Neural crest cell (in vitro differentiated cells): ENCODE measurements at regions not wholly inside any gene's neighbourhood (a gene's known extent, or its start where the extent isn't known, plus 50 kb on each side); places are given as distances from the start of the nearest gene placed in this dataset.

Experiments
- DNase-seq: peaks from one replicate; pipeline ENCODE4 v3.0.0; 2021; ENCODE audit warnings: low read depth, mixed read lengths, low spot score
- H3K27ac Mint-ChIP-seq: one replicate; pipeline ENCODE4 v1.8.0; 2021; ENCODE audit warnings: mild to moderate bottlenecking, mixed read lengths; ENCODE audit not compliant: unreplicated experiment
- H3K27me3 Mint-ChIP-seq: 2 replicates; pipeline ENCODE4 v1.8.0; 2021; ENCODE audit warnings: low read depth, mild to moderate bottlenecking, mixed read lengths
- H3K36me3 Mint-ChIP-seq: 2 replicates; pipeline ENCODE4 v1.8.0; 2021; ENCODE audit warnings: low read depth, mild to moderate bottlenecking, mixed read lengths
- H3K4me1 Mint-ChIP-seq: 2 replicates; pipeline ENCODE4 v1.8.0; 2021; ENCODE audit warnings: mixed read lengths
- H3K4me3 Mint-ChIP-seq: one replicate; pipeline ENCODE4 v1.8.0; 2021; ENCODE audit warnings: mild to moderate bottlenecking, mixed read lengths
- H3K9me3 Mint-ChIP-seq: 2 replicates; pipeline ENCODE4 v1.8.0; 2021; ENCODE audit warnings: mixed read lengths
- TF ChIP-seq, protein P1 (sequence below): fragments of 200-600 bp; sonication (generic); conservative IDR thresholded peaks from 2 replicates; pipeline ENCODE4 v1.5.0; 2021; ENCODE audit warnings: antibody characterized with exemption, mild to moderate bottlenecking

DNA sequence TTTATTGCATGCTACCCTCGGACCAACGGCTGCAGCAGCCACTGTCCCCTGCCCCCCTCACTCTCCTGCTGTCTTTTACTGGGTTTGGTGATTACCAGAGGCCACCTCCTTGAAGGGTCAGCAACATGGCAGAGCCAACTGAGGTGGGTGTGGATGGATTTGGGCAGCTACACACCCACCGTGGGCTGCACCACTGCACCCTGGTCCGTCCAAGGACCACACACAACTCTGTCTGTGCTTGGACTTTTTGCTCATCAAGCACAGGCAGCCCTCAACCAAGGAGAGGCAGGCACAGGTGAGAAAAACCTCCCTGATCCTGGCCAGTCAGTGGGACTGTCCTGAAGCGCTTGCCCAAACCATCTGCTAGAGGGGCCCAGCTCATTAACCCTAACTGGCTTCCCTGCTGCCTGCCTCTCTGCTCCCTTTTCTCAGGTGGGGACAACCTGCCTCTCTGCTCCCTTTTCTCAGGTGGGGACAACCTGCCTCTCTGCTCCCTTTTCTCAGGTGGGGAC is 239.5 kb upstream of the PITRM1 start:
- Mint-ChIP-seq H3K36me3 (peaks cover 4% of the 10 kb centered on the region), H3K9me3 (peaks cover 7% of the 10 kb centered on the region), H3K27me3 (no peaks in the 10 kb centered on the region)

DNA sequence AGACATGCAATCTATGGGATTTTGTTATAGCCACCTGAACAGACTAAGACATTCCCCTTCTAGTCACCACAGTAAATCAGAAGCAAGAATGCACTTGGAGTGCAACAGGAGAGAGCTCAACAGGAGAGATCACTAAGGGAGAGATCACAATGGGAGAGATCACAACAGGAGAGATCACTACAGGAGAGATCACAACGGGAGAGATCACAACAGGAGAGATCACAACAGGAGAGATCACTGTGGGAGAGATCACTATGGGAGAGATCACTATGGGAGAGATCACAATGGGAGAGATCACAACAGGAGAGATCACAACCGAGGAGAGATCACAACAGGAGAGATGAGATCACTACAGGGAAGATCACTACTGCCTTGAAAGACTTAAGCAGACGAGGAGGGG is 238.5 kb upstream of the PITRM1 start:
- peaks cover 4% of the 10 kb centered on the region for H3K36me3 Mint-ChIP-seq
- peaks cover 7% of the 10 kb centered on the region for H3K9me3 Mint-ChIP-seq
- H3K4me3 Mint-ChIP-seq = no peak overlapping the region
- TF ChIP-seq, protein P1, sequence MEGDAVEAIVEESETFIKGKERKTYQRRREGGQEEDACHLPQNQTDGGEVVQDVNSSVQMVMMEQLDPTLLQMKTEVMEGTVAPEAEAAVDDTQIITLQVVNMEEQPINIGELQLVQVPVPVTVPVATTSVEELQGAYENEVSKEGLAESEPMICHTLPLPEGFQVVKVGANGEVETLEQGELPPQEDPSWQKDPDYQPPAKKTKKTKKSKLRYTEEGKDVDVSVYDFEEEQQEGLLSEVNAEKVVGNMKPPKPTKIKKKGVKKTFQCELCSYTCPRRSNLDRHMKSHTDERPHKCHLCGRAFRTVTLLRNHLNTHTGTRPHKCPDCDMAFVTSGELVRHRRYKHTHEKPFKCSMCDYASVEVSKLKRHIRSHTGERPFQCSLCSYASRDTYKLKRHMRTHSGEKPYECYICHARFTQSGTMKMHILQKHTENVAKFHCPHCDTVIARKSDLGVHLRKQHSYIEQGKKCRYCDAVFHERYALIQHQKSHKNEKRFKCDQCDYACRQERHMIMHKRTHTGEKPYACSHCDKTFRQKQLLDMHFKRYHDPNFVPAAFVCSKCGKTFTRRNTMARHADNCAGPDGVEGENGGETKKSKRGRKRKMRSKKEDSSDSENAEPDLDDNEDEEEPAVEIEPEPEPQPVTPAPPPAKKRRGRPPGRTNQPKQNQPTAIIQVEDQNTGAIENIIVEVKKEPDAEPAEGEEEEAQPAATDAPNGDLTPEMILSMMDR = no peak
- no peaks in the 10 kb centered on the region for H3K27me3 Mint-ChIP-seq
- peaks cover 29% of the 10 kb centered on the region for H3K4me1 Mint-ChIP-seq
- no peak for DNase-seq
- no peak overlapping the region for H3K27ac Mint-ChIP-seq

More for the DNA sequence above, 239.5 kb upstream of the PITRM1 start:
- no peak for DNase-seq
- H3K4me1 Mint-ChIP-seq = peaks cover 23% of the 10 kb centered on the region
- TF ChIP-seq, protein P1 = no peak
- H3K4me3 Mint-ChIP-seq = no peak overlapping the region
- H3K27ac Mint-ChIP-seq = no peak overlapping the region

DNA sequence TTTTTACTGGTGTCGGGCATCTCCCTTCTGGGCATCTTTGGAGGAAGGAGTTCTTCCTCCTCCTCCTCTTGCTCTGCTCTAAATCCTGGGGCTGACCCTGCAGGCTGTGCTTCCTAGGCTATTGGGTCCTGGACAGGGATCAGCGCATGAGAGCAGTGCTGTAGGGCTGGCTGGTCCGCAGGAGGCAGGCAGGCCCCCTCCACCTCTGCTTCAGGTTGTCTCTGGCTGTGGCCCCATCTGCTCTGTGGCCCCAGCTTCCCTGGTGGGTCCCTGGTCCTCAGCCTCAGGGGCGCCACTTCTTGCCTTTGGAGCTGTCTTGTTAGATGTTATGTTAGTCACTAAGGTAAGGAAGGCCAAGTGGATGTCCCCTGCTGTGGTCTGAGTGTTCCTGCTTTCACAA is 237.3 kb upstream of the PITRM1 start:
- H3K4me3 Mint-ChIP-seq = no peak overlapping the region
- H3K27me3 Mint-ChIP-seq = no peaks in the 10 kb centered on the region
- no peak overlapping the region for H3K27ac Mint-ChIP-seq
- H3K36me3 Mint-ChIP-seq = peaks cover 4% of the 10 kb centered on the region
- peaks cover 7% of the 10 kb centered on the region for H3K9me3 Mint-ChIP-seq
- TF ChIP-seq, protein P1 = no peak
- DNase-seq = no peak
- H3K4me1 Mint-ChIP-seq = peaks cover 36% of the 10 kb centered on the region

DNA sequence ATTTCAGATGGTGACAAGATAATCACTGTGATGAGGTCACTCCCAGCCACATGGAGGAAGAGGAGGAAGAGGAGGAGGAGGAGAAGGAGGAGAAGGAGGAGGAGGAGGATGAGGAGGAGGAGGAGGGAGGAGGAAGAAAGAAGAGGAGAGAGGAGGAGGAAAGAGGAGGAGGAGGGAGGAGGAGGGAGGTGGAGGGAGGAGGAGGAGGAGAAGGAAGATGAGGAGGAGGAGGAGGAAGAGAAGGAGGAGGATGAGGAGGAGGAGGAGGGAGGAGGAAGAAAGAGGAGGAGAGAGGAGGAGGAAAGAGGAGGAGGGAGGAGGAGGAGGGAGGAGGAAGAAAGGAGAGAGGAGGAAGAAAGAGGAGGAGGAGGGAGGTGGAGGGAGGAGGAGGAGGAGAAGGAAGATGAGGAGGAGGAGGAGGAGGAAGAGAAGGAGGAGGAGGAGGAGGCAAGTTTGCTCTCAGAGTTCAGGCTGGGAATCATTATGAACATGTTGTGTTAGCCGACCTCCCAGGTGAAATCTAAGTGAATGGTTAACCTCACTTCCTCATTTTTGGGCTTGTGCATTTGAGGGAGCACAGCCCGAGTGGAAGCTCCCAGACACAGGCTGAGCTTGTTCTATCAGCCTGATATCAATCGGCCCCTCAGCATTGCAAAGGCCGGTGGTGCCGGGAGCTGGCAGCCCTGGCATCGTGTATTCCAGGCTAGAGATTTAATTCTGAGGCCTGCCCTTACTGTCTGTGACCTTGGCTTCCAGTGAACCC is 236.2 kb upstream of the PITRM1 start:
- Mint-ChIP-seq H3K9me3 (peaks cover 7% of the 10 kb centered on the region), H3K27ac (no peak overlapping the region), H3K36me3 (peaks cover 4% of the 10 kb centered on the region), H3K27me3 (no peaks in the 10 kb centered on the region), H3K4me3 (no peak overlapping the region), H3K4me1 (peaks cover 26% of the 10 kb centered on the region)
- TF ChIP-seq, protein P1 = no peak
- DNase-seq = no peak

DNA sequence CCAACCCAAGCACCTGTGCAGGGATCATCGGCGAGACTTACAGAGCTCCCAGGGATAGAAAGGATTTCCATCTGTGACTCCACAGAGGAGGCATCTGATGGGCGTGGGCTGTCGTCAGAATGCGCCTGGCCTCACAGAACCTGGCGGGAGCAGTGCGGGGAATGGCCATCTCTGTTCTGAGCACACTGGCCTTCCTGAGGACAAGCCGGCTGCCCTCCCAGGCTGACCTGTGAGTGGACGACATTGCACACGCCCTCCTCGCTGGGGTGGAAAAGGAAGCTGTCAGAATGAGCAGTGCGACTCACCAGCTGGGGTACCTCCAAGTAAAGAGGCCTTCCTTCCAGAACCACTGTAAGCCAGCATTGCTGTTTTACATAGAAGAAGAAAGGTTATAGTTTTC is 234.6 kb upstream of the PITRM1 start:
- no peak overlapping the region for H3K4me3 Mint-ChIP-seq
- H3K4me1 Mint-ChIP-seq = peaks cover 32% of the 10 kb centered on the region
- peaks cover 4% of the 10 kb centered on the region for H3K9me3 Mint-ChIP-seq
- H3K27ac Mint-ChIP-seq = no peak overlapping the region
- no peaks in the 10 kb centered on the region for H3K27me3 Mint-ChIP-seq
- TF ChIP-seq, protein P1 = no peak
- H3K36me3 Mint-ChIP-seq = peaks cover 4% of the 10 kb centered on the region
- DNase-seq = no peak
